Lower leg skin (tissue), 3 donors: ENCODE measurements at regions not wholly inside any gene's neighbourhood (a gene's known extent, or its start where the extent isn't known, plus 50 kb on each side); places are given as distances from the start of the nearest gene placed in this dataset.

ENCODE experiments used
- POLR2A ChIP-seq, 2 donors: fragments of 450-650 bp; IDR thresholded peaks; one replicate each; pipeline ENCODE4 v1.6.1; 2016 to 2017; ENCODE audit warnings: antibody characterized with exemption in 2 of 2, mild to moderate bottlenecking in 1 of 2, moderate library complexity in 1 of 2
- TF ChIP-seq, protein P1 (sequence below), 3 donors: fragments of 450-650 bp; IDR thresholded peaks; one replicate each; pipeline ENCODE4 v1.5.1; 2016; ENCODE audit warnings: antibody characterized with exemption in 3 of 3, mild to moderate bottlenecking in 3 of 3, moderate library complexity in 2 of 3

DNA sequence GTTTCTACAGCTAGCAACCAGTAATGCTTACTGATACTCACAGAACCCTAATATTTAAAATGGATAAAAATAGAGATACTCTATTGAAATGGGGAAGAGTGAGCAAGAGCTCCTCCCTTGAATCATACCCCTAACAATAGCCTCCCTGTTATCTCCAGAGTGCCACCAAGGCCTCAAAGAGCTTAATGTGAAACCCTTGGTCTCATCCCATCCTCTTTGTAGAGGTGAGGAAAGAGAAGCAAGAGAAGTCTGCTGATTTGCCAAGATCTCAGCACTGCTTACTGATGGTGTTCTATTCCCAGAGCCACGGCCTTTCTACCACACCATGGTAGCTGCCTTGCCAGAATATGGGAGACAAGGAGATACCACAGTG, 463.4 kb upstream of the PROK2 start:
- TF ChIP-seq, protein P1, sequence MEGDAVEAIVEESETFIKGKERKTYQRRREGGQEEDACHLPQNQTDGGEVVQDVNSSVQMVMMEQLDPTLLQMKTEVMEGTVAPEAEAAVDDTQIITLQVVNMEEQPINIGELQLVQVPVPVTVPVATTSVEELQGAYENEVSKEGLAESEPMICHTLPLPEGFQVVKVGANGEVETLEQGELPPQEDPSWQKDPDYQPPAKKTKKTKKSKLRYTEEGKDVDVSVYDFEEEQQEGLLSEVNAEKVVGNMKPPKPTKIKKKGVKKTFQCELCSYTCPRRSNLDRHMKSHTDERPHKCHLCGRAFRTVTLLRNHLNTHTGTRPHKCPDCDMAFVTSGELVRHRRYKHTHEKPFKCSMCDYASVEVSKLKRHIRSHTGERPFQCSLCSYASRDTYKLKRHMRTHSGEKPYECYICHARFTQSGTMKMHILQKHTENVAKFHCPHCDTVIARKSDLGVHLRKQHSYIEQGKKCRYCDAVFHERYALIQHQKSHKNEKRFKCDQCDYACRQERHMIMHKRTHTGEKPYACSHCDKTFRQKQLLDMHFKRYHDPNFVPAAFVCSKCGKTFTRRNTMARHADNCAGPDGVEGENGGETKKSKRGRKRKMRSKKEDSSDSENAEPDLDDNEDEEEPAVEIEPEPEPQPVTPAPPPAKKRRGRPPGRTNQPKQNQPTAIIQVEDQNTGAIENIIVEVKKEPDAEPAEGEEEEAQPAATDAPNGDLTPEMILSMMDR (IDR thresholded peaks at IDR 0.05) = no peak
- no peak for TF ChIP-seq POLR2A (IDR thresholded peaks at IDR 0.05)
